ENCODE measurements at regions not wholly inside any gene's neighbourhood (a gene's known extent, or its start where the extent isn't known, plus 50 kb on each side); places are given as distances from the start of the nearest gene placed in this dataset.

- ChIA-PET CTCF (no interaction called here), POLR2A (ENCODE audit: unreplicated experiment) (no interaction called here)
- BruUV-seq (replicated peaks): no TSS peak
- Histone ChIP-seq H2BK5ac (ENCODE audit: low read depth, low read length, poor library complexity, severe bottlenecking) (no peak overlapping the region), H3K27me3 (ENCODE audit: control insufficient read depth, insufficient read depth, low read length) (peaks cover 18% of the 10 kb centered on the region), H3K4me1 (ENCODE audit: control insufficient read depth, insufficient read depth, low read length) (peaks cover 5% of the 10 kb centered on the region), H2BK15ac (ENCODE audit: low read depth, low read length) (no peak overlapping the region), H3K9me3 (ENCODE audit: control insufficient read depth, insufficient read depth, low read length) (no peaks in the 10 kb centered on the region), H2BK20ac (ENCODE audit: low read depth, low read length) (no peak overlapping the region), H3K14ac (replicated peaks; ENCODE audit: low read depth, low read length) (no peak overlapping the region), H4K91ac (ENCODE audit: insufficient read depth, low read depth, low read length) (no peak overlapping the region), H3K4ac (ENCODE audit: low read depth, low read length) (no peak overlapping the region), H4K5ac (ENCODE audit: low read depth, low read length) (no peak overlapping the region), H3K36me3 (ENCODE audit: control insufficient read depth, insufficient read depth, low read length) (no peaks in the 10 kb centered on the region), H3K79me1 (ENCODE audit: low read depth in 1 of 2, low read length in 2 of 2) (no peaks in the 10 kb centered on the region), H4K20me1 (ENCODE audit: insufficient read depth, low read length) (no peaks in the 10 kb centered on the region), H3K4me2 (ENCODE audit: low read depth, low read length) (no peak overlapping the region), H2AK9ac (replicated peaks; ENCODE audit: low read depth, low read length, poor library complexity) (no peak overlapping the region), H3K18ac (ENCODE audit: low read depth, low read length) (no peak overlapping the region), H3K27ac (ENCODE audit: insufficient read depth, low read length) (no peak overlapping the region), H3K4me3 (ENCODE audit: insufficient read depth, low read depth, low read length) (no peak overlapping the region), H3K56ac (ENCODE audit: extremely low read depth, insufficient read depth, low read length) (no peak overlapping the region), H2BK120ac (ENCODE audit: low read depth, low read length) (no peak overlapping the region), H3K9ac (ENCODE audit: low read depth, low read length) (no peak overlapping the region), H2AFZ (replicated peaks; ENCODE audit: low read length, poor library complexity) (peak overlapping the region; percentile 10), H3K23ac (ENCODE audit: low read depth, low read length) (no peak overlapping the region), H3K9me1 (ENCODE audit: insufficient read depth, low read length) (no peaks in the 10 kb centered on the region), H2AK5ac (ENCODE audit: low read depth, low read length) (no peak overlapping the region), H4K8ac (ENCODE audit: low read depth in 2 of 2, low read length in 2 of 2) (no peak overlapping the region)
- WGBS, 2 experiments (ENCODE audit: extremely low coverage in 2 of 2, insufficient read length in 1 of 2): 0% methylated on average over 2 of the region's 4 CpGs; no CpG with 5 or more reads in 1 of the 2 experiments
- ATAC-seq (ENCODE audit: low read depth): no peak
- dilution Hi-C loops (cut with HindIII; ENCODE audit: low sequenced_read_pairs, unreplicated experiment) (no loop called here), intact Hi-C loops (cut with micrococcal nuclease) (no loop called here), in situ Hi-C loops (cut with MboI; ENCODE audit: low sequenced_read_pairs) (no loop called here)
- no peak for DNase-seq
- TF ChIP-seq RCOR1 (IDR thresholded peaks at IDR 0.05; ENCODE audit: insufficient replicate concordance, low read length) (no peak), MAZ (IDR thresholded peaks at IDR 0.05; ENCODE audit: borderline replicate concordance, low read depth, low read length) (no peak), MXI1 (IDR thresholded peaks at IDR 0.05; ENCODE audit: borderline replicate concordance, low read depth, low read length) (no peak), MAFK (IDR thresholded peaks at IDR 0.05; ENCODE audit: low read depth, low read length) (no peak), CTCF (conservative IDR thresholded peaks at IDR 0.05; ENCODE audit: low read depth, low read length) (no peak), RAD21 (IDR thresholded peaks at IDR 0.05; ENCODE audit: low read length) (no peak), SMC3 (IDR thresholded peaks at IDR 0.05; ENCODE audit: low read depth, low read length) (no peak), USF2 (IDR thresholded peaks at IDR 0.05; ENCODE audit: low read depth, low read length) (no peak), FOS (IDR thresholded peaks at IDR 0.05; ENCODE audit: low read depth, low read length) (no peak), CHD1 (IDR thresholded peaks at IDR 0.05; ENCODE audit: low read depth, low read length) (no peak), POLR2A (IDR thresholded peaks at IDR 0.05; ENCODE audit: low read depth, low read length) (no peak), RFX5 (IDR thresholded peaks at IDR 0.05; ENCODE audit: low read depth, low read length) (no peak), BHLHE40 (IDR thresholded peaks at IDR 0.05; ENCODE audit: low read depth, low read length) (no peak), NFE2L2 (IDR thresholded peaks at IDR 0.05; ENCODE audit: low read depth, low read length) (no peak), CEBPB (IDR thresholded peaks at IDR 0.05; ENCODE audit: low read depth, low read length) (no peak), ELK1 (IDR thresholded peaks at IDR 0.05; ENCODE audit: borderline replicate concordance, low read depth, low read length) (no peak)
Measured at GRCh38 chr20:22801528-22801927, 217.2 kb upstream of the FOXA2 start.
